GM04503 (cell line): ENCODE measurements at regions not wholly inside any gene's neighbourhood (a gene's known extent, or its start where the extent isn't known, plus 50 kb on each side); places are given as distances from the start of the nearest gene placed in this dataset.
"Not testable (repeated sequence)": the region's sequence is repeated elsewhere in the genome, so short reads cannot be mapped to it uniquely, and the experiment has no call there.

Source experiments
- DNase-seq: peaks from one replicate; pipeline ENCODE4 v3.0.0-alpha.2; 2012; ENCODE audit warnings: low read depth

GRCh38 chr5:154702477-154702876 lies 52.7 kb upstream of the LARP1 start:
- DNase-seq, result no peak

GRCh38 chr5:154701725-154702124 lies 53.5 kb upstream of the LARP1 start:
- DNase-seq, result not testable (repeated sequence)

GRCh38 chr5:154701181-154701580 lies 54.0 kb upstream of the LARP1 start:
- DNase-seq, result no peak

GRCh38 chr5:154700289-154700928 lies 54.8 kb upstream of the LARP1 start:
- DNase-seq, result not testable (repeated sequence)

GRCh38 chr5:154698763-154699162 lies 56.4 kb upstream of the LARP1 start:
- DNase-seq, result no peak

- DNase-seq, result no peak
Measured at GRCh38 chr5:154697371-154697770, 57.8 kb upstream of the LARP1 start.

GRCh38 chr5:154696891-154697290 lies 58.3 kb upstream of the LARP1 start:
- no peak for DNase-seq

- DNase-seq, result no peak
Measured at GRCh38 chr5:154694159-154694558, 61.0 kb upstream of the LARP1 start.

GRCh38 chr5:154690488-154690887 lies 64.7 kb upstream of the LARP1 start:
- DNase-seq, result no peak

GRCh38 chr5:154686490-154686889 lies 68.7 kb upstream of the LARP1 start:
- no peak for DNase-seq

GRCh38 chr5:154683101-154683880 lies 71.9 kb upstream of the LARP1 start:
- no peak for DNase-seq

- no peak for DNase-seq
Measured at GRCh38 chr5:154679501-154679900, 75.7 kb upstream of the LARP1 start.

- DNase-seq, result no peak
Measured at GRCh38 chr5:154677921-154678320, 77.3 kb upstream of the LARP1 start.

GRCh38 chr5:154676508-154676907 lies 78.7 kb upstream of the LARP1 start:
- no peak for DNase-seq

GRCh38 chr5:154674029-154674428 lies 81.1 kb upstream of the LARP1 start:
- DNase-seq, result no peak

GRCh38 chr5:154673506-154673905 lies 81.7 kb upstream of the LARP1 start:
- DNase-seq, result no peak

GRCh38 chr5:154669913-154670312 lies 85.3 kb upstream of the LARP1 start:
- DNase-seq, result not testable (repeated sequence)

GRCh38 chr5:154669402-154669801 lies 85.8 kb upstream of the LARP1 start:
- DNase-seq, result no peak

- DNase-seq, result no peak
Measured at GRCh38 chr5:154664869-154665268, 90.3 kb upstream of the LARP1 start.

GRCh38 chr5:154663424-154663823 lies 91.8 kb upstream of the LARP1 start:
- no peak for DNase-seq

- no peak for DNase-seq
Measured at GRCh38 chr5:154654486-154655371, 100.4 kb upstream of the LARP1 start.

GRCh38 chr5:154653764-154654485 lies 101.3 kb upstream of the LARP1 start:
- no peak for DNase-seq
